GM19468 (cell line): ENCODE measurements at regions not wholly inside any gene's neighbourhood (a gene's known extent, or its start where the extent isn't known, plus 50 kb on each side); places are given as distances from the start of the nearest gene placed in this dataset.
"Not testable (repeated sequence)": the region's sequence is repeated elsewhere in the genome, so short reads cannot be mapped to it uniquely, and the experiment has no call there.

Experiments
- ATAC-seq: cut with Tn5 transposase; IDR thresholded peaks from one replicate; pipeline ENCODE4 v1.9.1; 2021; ENCODE audit warnings: mild to moderate bottlenecking, moderate library complexity, moderate number of reproducible peaks; ENCODE audit not compliant: unreplicated experiment; ENCODE audit errors: extremely low read depth

DNA sequence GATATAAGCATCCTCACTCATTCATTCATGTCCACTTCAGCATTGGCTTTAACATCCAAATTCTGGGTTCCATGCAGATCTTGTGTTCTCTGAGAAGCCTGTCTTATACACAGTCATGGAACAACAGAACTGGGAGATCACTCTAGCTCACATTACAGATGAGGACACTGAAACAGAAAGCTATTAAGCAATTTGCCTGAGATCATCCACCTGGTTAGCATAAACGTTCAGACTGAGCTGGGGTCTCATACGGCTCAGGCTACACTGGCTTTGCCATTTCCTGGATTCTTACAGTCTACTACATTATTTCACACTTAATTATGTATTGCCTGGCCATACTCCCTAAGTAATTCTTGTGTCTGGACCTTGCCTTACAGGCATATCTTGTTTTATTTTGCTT, 169.4 kb upstream of the FANCL start:
- no peak for ATAC-seq

DNA sequence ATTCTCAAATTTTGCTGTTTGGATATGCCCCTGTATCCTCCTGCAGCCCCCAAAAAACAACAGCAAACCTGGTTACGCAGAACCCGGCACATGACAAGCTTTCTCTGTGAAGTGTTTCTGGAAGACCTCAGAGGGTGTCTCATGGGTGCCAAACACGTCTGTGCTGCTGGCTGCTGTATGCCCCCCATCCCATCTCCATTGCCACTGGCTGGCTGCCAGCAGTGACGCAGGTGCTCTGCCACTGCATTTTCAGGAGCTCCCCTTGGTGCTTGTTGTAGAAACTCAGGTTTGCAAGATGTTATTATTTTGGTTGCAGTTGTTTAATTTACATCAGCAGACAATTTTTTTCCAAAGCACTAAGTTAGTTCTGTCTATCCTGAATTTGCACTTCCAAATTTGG, 166.4 kb upstream of the FANCL start:
- no peak for ATAC-seq

DNA sequence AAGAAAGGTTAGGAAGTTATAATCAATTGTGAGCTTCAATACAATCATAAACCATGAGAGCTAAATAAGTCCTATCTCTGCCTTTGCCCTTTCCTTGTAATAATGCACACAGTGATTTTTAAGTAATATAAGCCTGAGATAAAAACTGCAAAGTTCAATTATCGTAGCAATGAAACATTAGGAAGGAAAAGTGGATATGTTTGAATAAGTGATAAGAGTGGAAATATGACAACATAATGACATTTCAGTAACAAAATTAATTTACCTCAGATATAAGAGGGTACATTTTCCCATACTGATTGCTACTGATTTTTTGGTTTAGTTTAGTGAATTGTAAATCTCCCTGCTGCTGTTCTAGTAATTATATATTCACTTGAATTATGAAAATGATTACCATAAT, 164.2 kb upstream of the FANCL start:
- ATAC-seq: no peak

DNA sequence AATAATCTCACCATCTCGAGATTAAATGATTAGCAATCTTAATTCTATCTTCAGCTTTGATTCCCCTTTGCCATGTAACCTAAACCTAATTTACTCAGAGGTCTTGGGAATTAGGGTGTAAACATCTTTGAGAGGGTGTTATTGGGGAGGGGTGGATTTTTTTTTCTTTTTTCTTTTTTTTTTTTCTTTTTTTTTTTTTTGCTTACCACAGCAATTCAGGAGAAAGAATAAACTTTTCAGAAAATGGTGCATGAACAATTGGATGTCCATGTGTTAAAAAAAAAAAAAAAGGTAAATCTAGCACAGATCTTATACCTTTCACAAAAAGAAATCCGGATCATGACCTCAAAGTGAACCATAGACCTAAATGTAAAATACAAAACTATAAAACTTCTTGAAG, 160.8 kb upstream of the FANCL start:
- ATAC-seq: no peak

DNA sequence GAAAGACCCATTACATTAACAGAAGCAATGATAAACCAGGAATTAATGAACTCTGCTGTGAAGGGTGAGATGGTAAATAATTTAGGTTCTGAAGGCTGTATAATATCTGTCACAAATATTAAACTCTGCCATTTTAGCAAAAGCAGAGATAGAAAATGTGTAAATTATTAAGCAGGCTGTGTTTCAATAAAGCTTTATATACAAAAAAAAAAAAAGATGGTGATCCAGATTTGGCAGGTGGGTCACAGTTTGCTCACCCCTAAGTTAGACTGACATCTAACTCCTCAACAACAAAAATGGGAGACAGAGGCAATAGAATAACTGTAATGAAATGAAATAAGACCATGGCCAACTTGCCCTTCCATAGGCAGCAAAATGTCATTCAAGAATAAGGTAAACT, 157.3 kb upstream of the FANCL start:
- no peak for ATAC-seq

DNA sequence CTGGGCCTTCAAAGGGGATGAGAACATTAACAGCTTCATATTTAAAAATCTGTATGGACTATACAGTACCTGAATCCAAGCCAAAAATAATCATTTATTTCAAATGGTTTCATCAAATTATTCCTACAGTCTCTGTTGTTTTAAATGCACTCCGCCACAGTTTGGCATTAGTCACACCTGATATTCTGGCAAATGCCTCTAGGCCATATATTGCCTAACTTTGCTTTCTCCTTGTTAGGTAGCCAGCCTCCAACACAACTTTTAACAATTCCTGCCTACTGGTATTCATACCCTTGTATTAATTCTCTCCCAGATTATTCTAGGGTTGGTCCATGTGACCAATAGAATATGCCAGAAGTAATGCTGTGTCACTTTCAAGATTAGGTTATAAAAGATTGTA, 146.6 kb upstream of the FANCL start:
- ATAC-seq: no peak

DNA sequence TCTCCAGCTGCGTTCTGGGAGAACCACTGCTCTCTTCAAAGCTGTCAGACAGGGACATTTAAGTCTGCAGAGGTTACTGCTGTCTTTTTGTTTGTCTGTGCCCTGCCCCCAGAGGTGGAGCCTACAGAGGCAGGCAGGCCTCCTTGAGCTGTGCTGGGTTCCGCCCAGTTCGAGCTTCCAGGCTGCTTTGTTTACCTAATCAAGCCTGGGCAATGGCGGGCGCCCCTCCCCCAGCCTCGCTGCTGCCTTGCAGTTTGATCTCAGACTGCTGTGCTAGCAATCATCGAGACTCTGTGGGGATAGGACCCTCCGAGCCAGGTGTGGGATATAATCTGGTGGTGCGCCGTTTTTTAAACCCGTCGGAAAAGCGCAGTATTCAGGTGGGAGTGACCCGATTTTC, 145.8 kb upstream of the FANCL start:
- not testable (repeated sequence) for ATAC-seq

DNA sequence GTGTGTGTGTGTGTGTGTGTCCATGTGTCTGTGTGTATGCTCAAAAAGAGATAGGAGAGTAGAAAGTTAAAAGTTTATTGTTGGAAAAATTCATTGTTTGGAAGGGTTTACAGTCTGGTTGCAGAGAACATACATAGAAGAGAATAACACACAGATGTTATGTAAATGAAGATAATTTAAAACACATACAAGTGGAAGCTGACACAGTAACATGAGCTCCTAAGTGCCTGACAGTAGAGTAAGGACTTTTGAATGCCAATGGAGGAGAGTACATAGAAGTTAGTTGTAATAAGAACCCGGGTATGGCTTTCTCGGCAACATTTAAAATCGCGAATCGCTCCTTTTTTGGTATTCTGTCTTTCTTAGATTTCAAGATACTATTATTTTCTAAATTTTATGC, 137.0 kb upstream of the FANCL start:
- ATAC-seq: no peak

DNA sequence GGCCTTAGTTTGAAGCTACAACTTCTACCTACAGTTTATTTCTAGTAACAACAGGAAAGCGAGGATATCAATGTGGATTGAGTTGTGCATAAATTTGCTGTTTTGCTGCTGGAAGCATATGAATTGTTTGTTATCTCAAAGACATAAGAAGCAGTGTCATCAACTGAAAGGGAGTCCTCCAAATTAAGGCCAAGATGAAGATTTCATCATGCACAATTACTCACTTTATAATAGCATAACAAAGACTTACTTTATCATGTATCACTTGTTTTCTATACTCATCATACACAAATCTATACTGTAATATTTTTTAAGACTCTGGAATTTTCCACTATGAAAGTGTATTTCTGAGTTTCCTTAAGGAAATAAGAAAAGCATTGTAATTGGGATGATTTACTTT, 136.1 kb upstream of the FANCL start:
- no peak for ATAC-seq

DNA sequence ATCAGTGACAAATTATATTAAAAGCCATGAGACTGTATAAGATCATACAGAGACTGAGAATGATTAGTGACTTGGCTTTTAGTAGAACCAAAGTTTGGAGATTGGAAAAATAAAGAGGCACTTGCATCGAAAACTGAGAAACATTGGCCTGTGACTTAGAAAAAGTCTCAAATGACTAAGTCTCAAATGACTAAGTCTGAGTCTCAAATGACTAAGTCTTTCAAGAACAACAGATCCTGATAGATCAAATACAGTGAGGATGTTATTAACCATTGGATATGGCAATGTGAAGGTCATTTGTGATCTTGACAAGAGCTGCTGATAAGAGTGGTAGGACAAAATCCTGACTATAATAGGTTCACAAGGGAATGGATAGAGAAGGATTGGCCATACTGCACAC, 135.5 kb upstream of the FANCL start:
- no peak for ATAC-seq

DNA sequence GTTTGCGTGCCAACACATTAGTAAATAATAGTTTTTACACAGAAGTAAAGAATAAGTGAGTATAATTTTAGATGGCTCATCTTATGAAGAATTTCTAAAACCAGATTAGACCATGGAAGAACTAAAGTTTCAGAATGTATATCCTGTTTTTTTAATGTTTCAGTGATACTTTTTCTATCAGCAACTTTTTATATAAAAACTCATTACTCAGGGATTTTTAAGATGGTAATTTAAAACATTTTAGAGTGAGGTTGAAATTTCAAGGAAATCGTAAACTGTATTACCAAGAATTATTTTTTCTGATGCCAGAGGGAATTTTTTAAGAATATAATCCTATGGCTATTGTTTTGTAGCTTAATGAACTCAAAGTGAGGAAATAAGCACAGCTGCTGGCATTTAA, 128.5 kb upstream of the FANCL start:
- ATAC-seq: no peak

DNA sequence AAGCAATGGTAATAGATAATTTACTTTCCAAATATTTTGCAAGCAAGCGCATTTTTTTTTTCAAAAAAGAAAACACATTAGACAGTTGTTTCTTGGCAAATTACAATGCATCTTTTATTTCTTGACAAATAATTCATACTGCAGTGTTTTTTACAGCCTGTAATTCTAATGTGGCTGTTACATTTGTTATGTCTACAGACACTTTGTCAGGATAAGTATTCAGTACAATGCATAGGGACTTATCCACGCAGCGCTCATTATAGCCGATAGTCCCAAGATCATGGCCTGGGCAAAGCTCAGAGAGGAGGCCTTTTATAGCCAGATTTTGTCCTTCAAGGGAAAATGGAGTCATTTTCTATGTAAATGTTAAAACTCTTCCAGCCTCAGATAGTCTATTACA, 123.0 kb upstream of the FANCL start:
- ATAC-seq: no peak

DNA sequence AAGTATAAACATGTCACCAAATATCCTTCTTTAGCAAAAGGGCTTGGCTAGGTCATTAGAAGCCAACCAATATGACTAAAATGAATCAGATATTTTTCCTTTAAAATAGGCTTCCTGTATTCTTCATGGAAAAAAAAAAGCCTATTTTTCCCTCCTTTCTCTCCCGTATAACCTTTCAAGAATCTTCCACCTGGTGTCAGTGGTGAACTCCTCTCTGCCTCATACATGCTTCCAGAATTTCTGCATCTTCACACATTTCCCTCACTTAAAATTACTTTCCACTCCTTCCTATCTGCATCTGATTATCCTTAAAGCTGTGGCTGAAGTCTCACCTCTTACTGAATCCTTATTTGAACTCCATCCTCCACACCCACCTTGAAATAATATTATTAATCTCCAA, 116.9 kb upstream of the FANCL start:
- ATAC-seq: no peak

DNA sequence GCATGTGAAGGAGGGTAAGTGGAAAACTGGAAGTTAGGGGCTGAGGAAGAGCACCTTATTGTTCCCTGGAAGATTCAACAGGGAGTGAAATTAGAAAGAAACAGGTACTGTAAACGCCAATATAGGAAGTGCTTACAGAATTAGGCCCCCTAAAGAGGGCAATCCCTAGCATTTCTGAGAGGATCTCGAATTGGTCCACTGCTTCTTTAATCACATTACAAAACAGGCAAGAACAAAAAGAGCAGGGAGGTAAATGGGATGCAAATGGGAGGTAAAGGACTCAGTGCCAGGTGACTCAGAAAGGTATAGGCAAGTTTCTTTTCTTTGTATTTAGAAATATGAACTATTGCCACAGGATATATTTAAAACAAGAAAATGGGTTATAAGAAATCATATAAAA, 116.4 kb upstream of the FANCL start:
- no peak for ATAC-seq

DNA sequence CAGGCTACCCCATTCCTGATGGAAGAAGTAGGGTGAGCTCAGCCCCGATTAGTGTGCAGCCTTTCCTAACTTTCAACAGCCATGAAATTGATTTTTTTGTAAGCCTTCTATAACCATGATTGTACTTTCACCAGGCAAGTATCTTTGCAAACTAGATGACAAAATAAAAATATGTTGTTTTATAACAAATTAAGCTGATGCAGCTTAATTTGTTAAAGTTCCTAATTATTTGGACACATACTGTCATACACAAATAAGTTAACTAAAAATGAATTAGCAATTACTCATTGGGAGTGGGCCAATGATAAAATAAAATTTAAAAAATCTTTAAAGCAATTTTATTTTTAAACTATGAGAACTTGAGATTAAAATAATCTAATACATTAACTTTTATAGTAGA, 113.1 kb upstream of the FANCL start:
- ATAC-seq: no peak

DNA sequence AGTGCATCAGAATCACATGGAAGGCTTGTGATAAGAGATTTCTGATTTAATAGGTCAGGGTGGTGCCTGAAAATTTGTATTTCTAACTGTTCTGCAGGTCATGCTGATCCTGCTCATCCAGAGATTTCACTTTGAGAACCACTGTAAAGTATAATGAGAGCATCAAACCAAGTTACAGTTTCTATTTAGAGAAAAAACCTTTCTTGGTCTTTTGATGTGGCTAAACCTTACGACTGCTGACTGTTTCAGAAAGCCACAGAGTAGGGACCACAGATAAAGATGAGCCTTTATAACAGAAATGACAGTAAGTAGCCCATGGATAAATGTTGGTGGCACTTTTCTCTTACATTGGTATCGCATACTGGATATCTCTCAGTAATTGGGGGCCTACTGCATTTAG, 109.4 kb upstream of the FANCL start:
- ATAC-seq: no peak

DNA sequence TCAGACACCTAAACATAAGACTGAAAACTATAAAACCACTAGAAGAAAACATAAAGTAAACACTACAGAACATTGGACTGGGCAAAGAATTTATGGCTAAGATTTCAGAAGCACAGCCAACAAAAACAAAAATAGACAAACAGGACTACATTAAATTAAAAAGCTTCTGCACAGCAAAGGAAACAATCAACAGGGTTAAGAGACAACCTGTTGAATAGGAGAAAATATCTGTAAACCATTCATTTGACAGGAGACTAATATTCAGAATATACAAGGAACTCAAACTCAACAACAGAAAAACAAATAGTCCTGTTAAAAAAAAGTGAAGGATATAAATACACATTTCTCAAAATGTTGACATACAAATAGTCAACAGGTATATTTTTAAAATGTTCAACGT, 106.7 kb upstream of the FANCL start:
- ATAC-seq: no peak

DNA sequence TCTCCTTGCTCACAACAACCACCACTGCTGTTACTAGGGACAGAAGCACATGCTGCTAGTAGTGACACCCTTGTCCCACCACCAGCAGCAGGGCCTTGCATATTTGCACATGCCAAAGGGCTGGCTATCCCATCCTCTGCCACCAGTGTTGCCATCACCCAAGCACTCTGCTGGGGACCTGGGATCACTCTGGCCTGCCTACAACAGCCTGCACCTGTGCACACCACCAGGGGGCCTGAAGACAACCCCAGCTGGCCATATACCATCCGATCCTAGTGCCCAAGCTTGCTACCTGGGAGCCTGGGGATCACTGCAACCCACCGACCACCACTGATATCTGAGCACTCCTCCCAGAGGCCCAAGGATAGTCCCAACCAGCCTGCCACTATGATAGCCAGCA, 99.9 kb upstream of the FANCL start:
- ATAC-seq: no peak

DNA sequence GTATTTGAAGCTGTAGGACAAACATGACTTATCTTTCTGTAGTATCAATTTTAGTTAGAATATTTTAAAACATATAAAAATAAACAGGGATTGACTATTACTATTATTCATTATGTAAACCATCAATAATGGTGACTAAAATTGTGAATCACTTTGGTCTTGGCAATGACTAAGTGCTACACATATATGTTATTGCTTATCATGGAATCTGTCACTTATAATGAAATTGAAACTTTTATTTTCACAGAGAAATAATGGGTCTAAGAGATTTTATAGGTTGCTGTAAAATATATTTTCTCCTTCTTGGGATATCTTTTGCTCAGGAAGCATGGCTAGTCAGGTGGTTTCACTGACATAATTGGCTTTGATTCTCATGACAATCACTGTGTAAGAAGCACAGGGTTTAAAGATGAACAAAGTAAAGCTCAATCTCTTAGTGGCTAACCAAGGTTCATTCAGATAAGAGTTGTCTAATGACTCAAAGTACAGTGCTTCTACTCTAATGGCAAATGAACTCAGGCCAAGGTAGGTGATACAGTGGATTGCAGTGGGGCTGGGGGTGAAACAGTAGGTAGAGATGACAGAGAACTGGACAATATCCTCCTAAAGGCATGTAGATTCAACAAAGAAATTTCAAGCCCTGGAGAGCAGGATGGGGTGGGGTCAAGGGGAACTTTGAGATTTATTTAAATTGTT, 98.6 kb upstream of the FANCL start:
- ATAC-seq: no peak

DNA sequence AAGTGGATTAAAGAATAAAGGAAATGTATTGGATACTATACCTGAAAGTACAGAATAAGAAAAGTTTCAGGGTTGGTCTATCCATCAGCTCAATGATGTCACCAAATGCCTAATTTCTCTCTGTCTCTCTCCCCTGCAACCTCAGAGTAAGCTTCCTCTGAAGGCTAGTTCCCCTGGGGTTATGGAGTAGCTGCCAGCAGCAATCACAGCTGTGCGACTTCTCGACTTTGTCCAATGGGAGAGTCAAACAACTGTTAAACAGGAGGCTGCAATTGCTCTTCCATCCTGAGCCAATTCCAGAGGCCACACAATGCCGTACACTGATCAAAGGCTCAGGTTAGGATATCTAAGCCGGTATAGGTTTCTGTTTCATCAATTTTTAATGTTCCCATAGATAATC, 95.3 kb upstream of the FANCL start:
- no peak for ATAC-seq

DNA sequence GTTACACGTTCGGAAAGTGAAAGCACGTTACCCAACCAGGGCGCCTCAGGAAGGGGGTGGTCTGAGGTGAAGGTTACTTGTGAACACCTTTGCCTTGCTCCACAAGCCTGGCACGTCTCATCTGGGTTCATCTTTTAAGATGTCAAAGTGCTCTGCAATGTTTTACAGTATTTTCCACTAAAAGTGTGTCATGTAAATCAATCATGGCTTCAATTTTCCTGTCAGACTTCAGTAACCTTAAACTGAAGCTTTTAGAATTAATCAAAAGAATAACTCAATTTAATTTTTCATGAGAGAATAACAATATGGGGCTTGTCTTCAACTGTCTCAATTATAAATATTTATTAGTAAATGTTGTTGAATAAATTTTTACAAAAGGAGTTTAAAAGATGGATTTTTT, 93.3 kb upstream of the FANCL start:
- ATAC-seq: no peak

DNA sequence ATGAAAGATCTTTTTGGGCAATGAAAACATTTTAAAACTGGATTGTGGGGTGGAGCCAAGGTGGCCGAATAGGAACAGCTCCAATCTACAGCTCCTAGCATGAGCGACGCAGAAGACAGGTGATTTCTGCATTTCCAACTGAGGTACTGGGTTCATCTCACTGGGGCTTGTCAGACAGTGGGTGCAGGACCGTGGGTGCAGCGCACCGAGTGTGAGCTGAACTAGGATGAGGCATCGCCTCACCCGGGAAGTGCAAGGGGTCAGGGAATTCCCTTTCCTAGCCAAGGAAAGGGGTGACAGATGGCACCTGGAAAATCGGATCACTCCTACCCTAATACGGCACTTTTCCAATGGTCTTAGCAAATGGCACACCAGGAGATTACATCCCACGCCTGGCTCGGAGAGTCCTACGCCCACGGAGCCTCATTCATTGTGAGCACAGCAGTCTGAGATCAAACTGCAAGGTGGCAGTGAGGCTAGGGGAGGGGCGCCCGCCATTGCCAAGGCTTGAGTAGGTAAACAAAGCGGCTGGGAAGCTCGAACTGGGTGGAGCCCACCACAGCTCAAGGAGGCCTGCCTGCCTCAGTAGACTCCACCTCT, 84.3 kb upstream of the FANCL start:
- ATAC-seq: not testable (repeated sequence)
